AG09319 (cell line): ENCODE measurements at regions not wholly inside any gene's neighbourhood (a gene's known extent, or its start where the extent isn't known, plus 50 kb on each side); places are given as distances from the start of the nearest gene placed in this dataset.

ENCODE experiments used
- DNase-seq: peaks from one replicate; pipeline ENCODE4 v3.0.0-alpha.2; 2010; ENCODE audit warnings: low read depth; ENCODE audit errors: extremely low read depth
- TF ChIP-seq, protein P1 (sequence below): IDR thresholded peaks from 2 replicates; pipeline ENCODE4 v1.5.1; 2011; ENCODE audit warnings: low read depth, mild to moderate bottlenecking, inconsistent platforms, low read length, moderate library complexity

GRCh38 chr14:86675059-86675458, 1145.1 kb downstream of the FLRT2 start:
- TF ChIP-seq, protein P1, sequence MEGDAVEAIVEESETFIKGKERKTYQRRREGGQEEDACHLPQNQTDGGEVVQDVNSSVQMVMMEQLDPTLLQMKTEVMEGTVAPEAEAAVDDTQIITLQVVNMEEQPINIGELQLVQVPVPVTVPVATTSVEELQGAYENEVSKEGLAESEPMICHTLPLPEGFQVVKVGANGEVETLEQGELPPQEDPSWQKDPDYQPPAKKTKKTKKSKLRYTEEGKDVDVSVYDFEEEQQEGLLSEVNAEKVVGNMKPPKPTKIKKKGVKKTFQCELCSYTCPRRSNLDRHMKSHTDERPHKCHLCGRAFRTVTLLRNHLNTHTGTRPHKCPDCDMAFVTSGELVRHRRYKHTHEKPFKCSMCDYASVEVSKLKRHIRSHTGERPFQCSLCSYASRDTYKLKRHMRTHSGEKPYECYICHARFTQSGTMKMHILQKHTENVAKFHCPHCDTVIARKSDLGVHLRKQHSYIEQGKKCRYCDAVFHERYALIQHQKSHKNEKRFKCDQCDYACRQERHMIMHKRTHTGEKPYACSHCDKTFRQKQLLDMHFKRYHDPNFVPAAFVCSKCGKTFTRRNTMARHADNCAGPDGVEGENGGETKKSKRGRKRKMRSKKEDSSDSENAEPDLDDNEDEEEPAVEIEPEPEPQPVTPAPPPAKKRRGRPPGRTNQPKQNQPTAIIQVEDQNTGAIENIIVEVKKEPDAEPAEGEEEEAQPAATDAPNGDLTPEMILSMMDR: no peak
- no peak for DNase-seq

DNA sequence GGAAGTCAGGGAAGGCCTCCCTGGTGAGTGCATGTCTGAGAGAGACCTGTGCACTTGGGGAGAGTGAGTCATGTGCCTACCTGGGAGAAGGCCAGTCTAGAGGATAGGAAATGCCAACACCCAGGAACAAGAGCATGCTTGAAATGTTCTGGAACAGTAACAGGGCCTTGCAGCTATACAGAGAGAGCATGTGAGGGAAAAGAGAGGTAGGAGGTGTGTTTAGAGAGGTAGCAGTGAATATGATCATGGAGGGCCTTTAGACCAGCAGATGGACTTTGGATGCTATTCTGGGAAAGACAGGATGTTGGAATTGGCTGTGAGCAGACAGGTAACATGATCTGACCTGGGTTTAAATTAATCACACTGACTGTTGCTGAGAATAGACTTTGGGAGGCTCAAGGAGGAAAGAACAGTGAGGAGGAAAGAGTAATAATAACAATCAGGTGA, 1143.6 kb downstream of the FLRT2 start:
- TF ChIP-seq, protein P1: no peak
- DNase-seq: no peak

DNA sequence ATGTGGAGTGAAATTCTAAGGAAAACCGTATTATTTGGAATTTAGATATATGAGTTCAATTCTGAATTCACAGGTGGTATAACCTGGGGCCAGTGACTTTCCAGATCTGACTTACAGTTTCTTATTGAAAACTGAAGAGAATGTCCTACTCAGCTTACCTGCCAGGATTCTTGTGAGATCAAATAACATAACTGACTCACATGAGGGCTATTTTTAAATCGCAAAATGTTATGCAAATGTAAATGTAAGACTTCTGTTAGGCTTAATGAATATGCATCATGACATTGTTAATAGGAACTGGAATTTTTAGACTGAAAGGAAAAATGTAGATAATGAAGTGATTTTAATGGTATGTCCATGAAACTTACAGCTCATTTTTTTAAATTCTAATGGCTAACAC, 1142.1 kb downstream of the FLRT2 start:
- TF ChIP-seq, protein P1: no peak
- DNase-seq: no peak

DNA sequence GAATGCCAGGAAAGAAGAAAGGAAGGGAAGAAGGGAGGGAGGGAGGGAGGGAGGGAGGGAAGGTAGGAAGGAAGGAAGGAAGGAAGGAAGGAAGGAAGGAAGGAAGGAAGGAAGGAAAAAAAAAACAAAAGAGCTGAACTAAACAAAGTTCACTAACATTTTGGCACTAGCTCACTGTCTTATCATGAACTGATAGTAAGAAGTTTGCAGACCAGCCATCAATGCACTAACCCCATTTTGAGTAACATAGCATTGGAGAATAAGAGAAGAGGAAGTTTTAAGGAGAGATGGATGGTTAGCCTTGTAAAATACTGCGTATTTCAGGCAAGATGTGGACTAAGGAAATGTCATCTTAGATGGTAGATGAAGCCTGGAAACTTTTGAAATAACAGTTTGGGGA, 1136.0 kb downstream of the FLRT2 start:
- DNase-seq: no peak
- TF ChIP-seq, protein P1: no peak

DNA sequence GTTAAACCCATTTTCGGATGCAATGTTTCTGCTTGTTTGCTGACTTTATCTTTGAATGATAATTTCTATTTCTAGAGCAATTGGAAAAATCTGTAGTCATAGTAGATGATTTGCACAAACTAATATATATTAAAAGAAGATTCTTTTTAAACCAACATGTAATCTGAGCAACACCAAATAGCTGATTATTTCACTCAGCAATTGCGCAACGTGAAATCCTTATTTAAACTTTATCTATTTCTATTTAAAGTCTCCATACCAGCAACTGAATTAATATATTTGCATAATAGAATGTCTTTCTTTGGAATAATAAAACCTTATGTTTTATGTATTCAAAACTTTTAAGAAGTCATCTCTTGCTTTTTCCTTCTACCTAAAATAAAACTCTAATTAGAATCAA, 1132.4 kb downstream of the FLRT2 start:
- TF ChIP-seq, protein P1: no peak
- DNase-seq: no peak

GRCh38 chr14:86654558-86655184, 1124.7 kb downstream of the FLRT2 start:
- TF ChIP-seq, protein P1: no peak; the same call in 1 of the 2 replicates
- no peak for DNase-seq

- DNase-seq: no peak
- TF ChIP-seq, protein P1: no peak
These were observed 1122.6 kb downstream of the FLRT2 start for GRCh38 chr14:86652526-86652925.
